ENCODE measurements at regions not wholly inside any gene's neighbourhood (a gene's known extent, or its start where the extent isn't known, plus 50 kb on each side); places are given as distances from the start of the nearest gene placed in this dataset.

DNA sequence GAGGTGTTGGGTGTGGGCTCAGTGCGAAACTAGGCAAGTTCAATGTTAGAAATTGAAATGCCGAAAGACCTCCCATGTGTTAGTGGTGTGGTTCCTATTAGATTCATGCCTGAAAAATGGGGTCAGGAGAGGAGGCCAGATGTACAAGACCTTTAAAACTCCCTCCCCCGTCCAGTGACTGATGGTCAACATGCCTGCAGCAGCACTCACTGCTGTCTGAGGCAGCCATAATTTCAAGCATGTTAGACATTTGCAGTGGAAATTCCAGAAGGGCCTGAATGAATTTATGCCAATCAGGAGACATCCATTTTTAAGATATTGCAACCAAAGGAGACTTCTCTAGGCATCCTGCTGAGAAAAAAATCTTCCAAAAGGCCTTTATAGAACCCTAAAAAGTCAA lies 426.9 kb upstream of the NBEA start:
- no peaks in the 10 kb centered on the region for H3K27me3 ChIP-seq (ENCODE audit: insufficient read depth, low read length)
- H3K36me3 ChIP-seq (ENCODE audit: insufficient read depth, low read length): no peaks in the 10 kb centered on the region
- no peak overlapping the region for H2AFZ ChIP-seq (ENCODE audit: low read length)
- H4K20me1 ChIP-seq (ENCODE audit: insufficient read depth, low read length): no peaks in the 10 kb centered on the region
- H3K4me2 ChIP-seq (ENCODE audit: insufficient read depth, low read length): no peak overlapping the region
- H3K9me3 ChIP-seq (ENCODE audit: low read depth, low read length): no peaks in the 10 kb centered on the region
- no peaks in the 10 kb centered on the region for H3K4me1 ChIP-seq (ENCODE audit: insufficient read depth, low read length)
- TF ChIP-seq CTCF (IDR thresholded peaks at IDR 0.05; ENCODE audit: extremely low read depth, low read depth, low read length): no peak
- no peak for DNase-seq (ENCODE audit: insufficient read length, low spot score, missing footprints)
- no peak overlapping the region for H3K27ac ChIP-seq (ENCODE audit: low read depth, low read length)
- H3K4me3 ChIP-seq (ENCODE audit: insufficient read depth, low read length): no peak overlapping the region
- no peaks in the 10 kb centered on the region for H3K79me2 ChIP-seq (ENCODE audit: insufficient read depth, low read length)

- Histone ChIP-seq H3K4me3 (ENCODE audit: insufficient read depth, low read length) (no peak overlapping the region), H3K27me3 (ENCODE audit: insufficient read depth, low read length) (no peaks in the 10 kb centered on the region), H3K36me3 (ENCODE audit: insufficient read depth, low read length) (no peaks in the 10 kb centered on the region), H3K9me3 (ENCODE audit: low read depth, low read length) (no peaks in the 10 kb centered on the region), H3K27ac (ENCODE audit: low read depth, low read length) (no peak overlapping the region), H2AFZ (ENCODE audit: low read length) (no peak overlapping the region), H3K4me1 (ENCODE audit: insufficient read depth, low read length) (no peaks in the 10 kb centered on the region), H3K79me2 (ENCODE audit: insufficient read depth, low read length) (no peaks in the 10 kb centered on the region), H4K20me1 (ENCODE audit: insufficient read depth, low read length) (no peaks in the 10 kb centered on the region), H3K4me2 (ENCODE audit: insufficient read depth, low read length) (no peak overlapping the region)
- TF ChIP-seq CTCF (IDR thresholded peaks at IDR 0.05; ENCODE audit: extremely low read depth, low read depth, low read length): no peak
- no peak for DNase-seq (ENCODE audit: insufficient read length, low spot score, missing footprints)
Measured at GRCh38 chr13:34521171-34521570, 420.9 kb upstream of the NBEA start.

- H3K27me3 ChIP-seq (ENCODE audit: insufficient read depth, low read length): no peaks in the 10 kb centered on the region
- H3K36me3 ChIP-seq (ENCODE audit: insufficient read depth, low read length): no peaks in the 10 kb centered on the region
- no peak for DNase-seq (ENCODE audit: insufficient read length, low spot score, missing footprints)
- no peaks in the 10 kb centered on the region for H3K4me1 ChIP-seq (ENCODE audit: insufficient read depth, low read length)
- H2AFZ ChIP-seq (ENCODE audit: low read length): no peak overlapping the region
- H3K9me3 ChIP-seq (ENCODE audit: low read depth, low read length): no peaks in the 10 kb centered on the region
- H3K27ac ChIP-seq (ENCODE audit: low read depth, low read length): no peak overlapping the region
- no peak overlapping the region for H3K4me2 ChIP-seq (ENCODE audit: insufficient read depth, low read length)
- no peaks in the 10 kb centered on the region for H4K20me1 ChIP-seq (ENCODE audit: insufficient read depth, low read length)
- no peak for TF ChIP-seq CTCF (IDR thresholded peaks at IDR 0.05; ENCODE audit: extremely low read depth, low read depth, low read length)
- no peak overlapping the region for H3K4me3 ChIP-seq (ENCODE audit: insufficient read depth, low read length)
- no peaks in the 10 kb centered on the region for H3K79me2 ChIP-seq (ENCODE audit: insufficient read depth, low read length)
Measured at GRCh38 chr13:34522808-34523207, 419.3 kb upstream of the NBEA start.

- H3K9me3 ChIP-seq (ENCODE audit: low read depth, low read length): no peaks in the 10 kb centered on the region
- H3K36me3 ChIP-seq (ENCODE audit: insufficient read depth, low read length): no peaks in the 10 kb centered on the region
- H3K4me2 ChIP-seq (ENCODE audit: insufficient read depth, low read length): no peak overlapping the region
- no peaks in the 10 kb centered on the region for H4K20me1 ChIP-seq (ENCODE audit: insufficient read depth, low read length)
- no peak overlapping the region for H3K27ac ChIP-seq (ENCODE audit: low read depth, low read length)
- no peak overlapping the region for H2AFZ ChIP-seq (ENCODE audit: low read length)
- no peaks in the 10 kb centered on the region for H3K4me1 ChIP-seq (ENCODE audit: insufficient read depth, low read length)
- no peak for TF ChIP-seq CTCF (IDR thresholded peaks at IDR 0.05; ENCODE audit: extremely low read depth, low read depth, low read length)
- H3K27me3 ChIP-seq (ENCODE audit: insufficient read depth, low read length): no peaks in the 10 kb centered on the region
- H3K79me2 ChIP-seq (ENCODE audit: insufficient read depth, low read length): no peaks in the 10 kb centered on the region
- no peak overlapping the region for H3K4me3 ChIP-seq (ENCODE audit: insufficient read depth, low read length)
- no peak for DNase-seq (ENCODE audit: insufficient read length, low spot score, missing footprints)
Measured at GRCh38 chr13:34523406-34523805, 418.7 kb upstream of the NBEA start.
